ENCODE measurements at regions not wholly inside any gene's neighbourhood (a gene's known extent, or its start where the extent isn't known, plus 50 kb on each side); places are given as distances from the start of the nearest gene placed in this dataset.

GRCh38 chr16:65662256-65662655 is 540.4 kb upstream of the CDH11 start:
- H3K36me3 ChIP-seq (ENCODE audit: control insufficient read depth, insufficient read depth, low read length) = no peaks in the 10 kb centered on the region
- no peak for TF ChIP-seq CTCF (IDR thresholded peaks at IDR 0.05; ENCODE audit: insufficient read depth, low read length, severe bottlenecking)
- H3K4me3 ChIP-seq (ENCODE audit: low read depth, low read length) = no peak overlapping the region
- FAIRE-seq (no peak), DNase-seq (ENCODE audit: low read depth) (no peak)
- no peaks in the 10 kb centered on the region for H3K27me3 ChIP-seq (ENCODE audit: control insufficient read depth, insufficient read depth, low read length)

- DNase-seq (ENCODE audit: low read depth) = no peak
- no peak for FAIRE-seq
- Histone ChIP-seq H3K27me3 (ENCODE audit: control insufficient read depth, insufficient read depth, low read length) (no peaks in the 10 kb centered on the region), H3K36me3 (ENCODE audit: control insufficient read depth, insufficient read depth, low read length) (no peaks in the 10 kb centered on the region), H3K4me3 (ENCODE audit: low read depth, low read length) (no peak overlapping the region)
- TF ChIP-seq CTCF (IDR thresholded peaks at IDR 0.05; ENCODE audit: insufficient read depth, low read length, severe bottlenecking) = no peak
Observed at GRCh38 chr16:65661558-65661957, 539.7 kb upstream of the CDH11 start.

- no peak for TF ChIP-seq CTCF (IDR thresholded peaks at IDR 0.05; ENCODE audit: insufficient read depth, low read length, severe bottlenecking)
- Histone ChIP-seq H3K4me3 (ENCODE audit: low read depth, low read length) (no peak overlapping the region), H3K36me3 (ENCODE audit: control insufficient read depth, insufficient read depth, low read length) (no peaks in the 10 kb centered on the region), H3K27me3 (ENCODE audit: control insufficient read depth, insufficient read depth, low read length) (no peaks in the 10 kb centered on the region)
- peak; percentile 49 for DNase-seq (ENCODE audit: low read depth)
- no peak for FAIRE-seq
Observed at GRCh38 chr16:65660390-65660789, 538.5 kb upstream of the CDH11 start.

GRCh38 chr16:65659758-65660157 is 537.9 kb upstream of the CDH11 start:
- no peaks in the 10 kb centered on the region for H3K36me3 ChIP-seq (ENCODE audit: control insufficient read depth, insufficient read depth, low read length)
- no peak for TF ChIP-seq CTCF (IDR thresholded peaks at IDR 0.05; ENCODE audit: insufficient read depth, low read length, severe bottlenecking)
- H3K27me3 ChIP-seq (ENCODE audit: control insufficient read depth, insufficient read depth, low read length) = no peaks in the 10 kb centered on the region
- DNase-seq (ENCODE audit: low read depth) (no peak), FAIRE-seq (no peak)
- no peak overlapping the region for H3K4me3 ChIP-seq (ENCODE audit: low read depth, low read length)

- no peak for FAIRE-seq
- TF ChIP-seq CTCF (IDR thresholded peaks at IDR 0.05; ENCODE audit: insufficient read depth, low read length, severe bottlenecking) = no peak
- DNase-seq (ENCODE audit: low read depth) = peak; percentile 92
Observed at GRCh38 chr16:65658787-65659220, 536.9 kb upstream of the CDH11 start.

GRCh38 chr16:65658349-65658748 is 536.5 kb upstream of the CDH11 start:
- H3K27me3 ChIP-seq (ENCODE audit: control insufficient read depth, insufficient read depth, low read length) = no peaks in the 10 kb centered on the region
- no peak for TF ChIP-seq CTCF (IDR thresholded peaks at IDR 0.05; ENCODE audit: insufficient read depth, low read length, severe bottlenecking)
- no peak overlapping the region for H3K4me3 ChIP-seq (ENCODE audit: low read depth, low read length)
- H3K36me3 ChIP-seq (ENCODE audit: control insufficient read depth, insufficient read depth, low read length) = no peaks in the 10 kb centered on the region
- peak; percentile 99 for DNase-seq (ENCODE audit: low read depth)
- peak; percentile 99 for FAIRE-seq

More at GRCh38 chr16:65658787-65659220, 536.9 kb upstream of the CDH11 start:
- H3K27me3 ChIP-seq (ENCODE audit: control insufficient read depth, insufficient read depth, low read length) = no peaks in the 10 kb centered on the region
- no peak overlapping the region for H3K4me3 ChIP-seq (ENCODE audit: low read depth, low read length)
- no peaks in the 10 kb centered on the region for H3K36me3 ChIP-seq (ENCODE audit: control insufficient read depth, insufficient read depth, low read length)

All from bronchial epithelial cell (primary cell).